H1 (cell line): ENCODE measurements at regions not wholly inside any gene's neighbourhood (a gene's known extent, or its start where the extent isn't known, plus 50 kb on each side); places are given as distances from the start of the nearest gene placed in this dataset.

ENCODE experiments used
- JUND ChIP-seq: IDR thresholded peaks from 2 replicates; pipeline ENCODE4 v1.6.1; 2011; ENCODE audit warnings: mild to moderate bottlenecking, improper control_type of control experiment, low read length
- KDM1A ChIP-seq: fragments of 200-600, 300-600 bp; sonication (generic); IDR thresholded peaks from 2 replicates; pipeline ENCODE4 v1.7.1; 2016; ENCODE audit warnings: mild to moderate bottlenecking, low read length, borderline replicate concordance
- KDM5A ChIP-seq: fragments of 200-600 bp; IDR thresholded peaks from 2 replicates; pipeline ENCODE4 v1.7.1; 2012; ENCODE audit warnings: mild to moderate bottlenecking, low read length, inconsistent platforms, mixed read lengths
- POLR2AphosphoS5 ChIP-seq: IDR thresholded peaks from 2 replicates; pipeline ENCODE4 v1.6.1; 2011; ENCODE audit warnings: low read depth, low read length
- SIN3A ChIP-seq, 2 experiments: IDR thresholded peaks in 1 of 2; conservative IDR thresholded peaks in 1 of 2; 2 replicates each; pipeline ENCODE4 v1.6.1; 2011 to 2012; ENCODE audit warnings: low read length in 2 of 2, improper control_type of control experiment in 1 of 2, low read depth in 1 of 2, mild to moderate bottlenecking in 1 of 2

DNA sequence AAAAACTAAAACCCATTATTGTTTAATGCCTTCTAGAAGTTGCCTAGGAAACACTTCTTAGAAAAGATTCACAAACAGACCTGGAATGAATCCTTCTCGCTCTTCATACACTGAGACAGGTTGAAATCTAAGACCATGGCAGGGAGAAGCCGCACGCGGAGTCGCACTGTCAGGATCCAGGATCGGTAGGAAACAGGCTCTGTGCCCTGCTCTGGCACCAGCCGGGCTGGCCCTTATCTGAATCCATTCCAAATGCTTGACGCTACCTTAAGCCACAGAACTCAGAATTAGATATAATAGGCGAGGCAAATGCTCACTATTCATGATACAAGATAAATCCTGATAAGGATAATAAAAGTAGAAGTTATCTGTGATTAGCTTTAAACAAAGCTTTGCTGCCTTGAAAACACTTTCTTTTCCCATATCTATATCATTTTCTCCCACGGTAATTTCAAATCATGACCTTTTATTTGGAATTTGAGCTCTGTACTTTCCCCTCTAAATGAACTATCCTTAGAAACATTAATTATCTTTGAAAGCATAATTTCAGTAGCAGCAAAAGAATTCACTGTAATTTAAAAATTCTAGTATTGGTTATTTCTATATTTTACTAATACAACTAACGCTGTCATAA, 385.6 kb downstream of the IRS2 start (continued):
- TF ChIP-seq SIN3A (conservative IDR thresholded peaks at IDR 0.05 in 1 of 2, IDR thresholded peaks at IDR 0.05 in 1 of 2; ENCODE audit: low read depth in 1 of 2, low read length in 2 of 2) (no peak), POLR2AphosphoS5 (no peak), KDM1A (no peak), JUND (no peak), KDM5A (no peak)
